KMS-11 (cell line): ENCODE measurements at regions not wholly inside any gene's neighbourhood (a gene's known extent, or its start where the extent isn't known, plus 50 kb on each side); places are given as distances from the start of the nearest gene placed in this dataset.

Experiments used
- H2AFZ ChIP-seq: fragments of 200-600 bp; sonication (generic); 2 replicates; pipeline ENCODE4 v1.6.1; 2016; ENCODE audit warnings: antibody characterized with exemption, mixed run types, low read depth
- H3K27ac ChIP-seq: fragments of 200-600 bp; sonication (generic); 2 replicates; pipeline ENCODE4 v1.6.1; 2016; ENCODE audit warnings: mild to moderate bottlenecking, mixed run types
- H3K27me3 ChIP-seq: fragments of 200-600 bp; sonication (generic); 2 replicates; pipeline ENCODE4 v1.6.1; 2017; ENCODE audit warnings: mild to moderate bottlenecking, low read depth, mixed run types, moderate library complexity; ENCODE audit not compliant: insufficient read depth
- H3K36me3 ChIP-seq: fragments of 200-600 bp; sonication (generic); 2 replicates; pipeline ENCODE4 v1.6.1; 2017; ENCODE audit warnings: mild to moderate bottlenecking, mixed run types; ENCODE audit not compliant: insufficient read depth
- H3K4me1 ChIP-seq: fragments of 200-600 bp; sonication (generic); 2 replicates; pipeline ENCODE4 v1.6.1; 2016; ENCODE audit warnings: mild to moderate bottlenecking, low read depth, mixed run types; ENCODE audit not compliant: poor library complexity, severe bottlenecking
- H3K4me2 ChIP-seq: fragments of 200-600 bp; sonication (generic); 2 replicates; pipeline ENCODE4 v1.7.0; 2016; ENCODE audit warnings: mild to moderate bottlenecking, mixed run types
- H3K4me3 ChIP-seq: fragments of 200-600 bp; sonication (generic); IDR thresholded peaks from 2 replicates; pipeline ENCODE4 v1.6.1; 2017; ENCODE audit warnings: low read depth, low read length, mixed read lengths; ENCODE audit not compliant: insufficient read depth
- H3K79me2 ChIP-seq: fragments of 200-600 bp; sonication (generic); 2 replicates; pipeline ENCODE4 v1.6.1; 2016; ENCODE audit warnings: low read depth, mixed run types; ENCODE audit not compliant: insufficient read depth
- H3K9ac ChIP-seq: fragments of 200-600 bp; sonication (generic); 2 replicates; pipeline ENCODE4 v1.6.1; 2016; ENCODE audit warnings: mild to moderate bottlenecking, mixed run types
- H4K20me1 ChIP-seq: fragments of 200-600 bp; sonication (generic); 2 replicates; pipeline ENCODE4 v1.6.1; 2016; ENCODE audit warnings: mild to moderate bottlenecking, mixed run types; ENCODE audit not compliant: insufficient read depth
- TF ChIP-seq, protein P1 (sequence below): fragments of 200-600 bp; sonication (generic); conservative IDR thresholded peaks from 2 replicates; pipeline ENCODE4 v1.6.1; 2017; ENCODE audit warnings: low read depth, mild to moderate bottlenecking, antibody characterized with exemption, low read length, moderate library complexity, mixed read lengths

DNA sequence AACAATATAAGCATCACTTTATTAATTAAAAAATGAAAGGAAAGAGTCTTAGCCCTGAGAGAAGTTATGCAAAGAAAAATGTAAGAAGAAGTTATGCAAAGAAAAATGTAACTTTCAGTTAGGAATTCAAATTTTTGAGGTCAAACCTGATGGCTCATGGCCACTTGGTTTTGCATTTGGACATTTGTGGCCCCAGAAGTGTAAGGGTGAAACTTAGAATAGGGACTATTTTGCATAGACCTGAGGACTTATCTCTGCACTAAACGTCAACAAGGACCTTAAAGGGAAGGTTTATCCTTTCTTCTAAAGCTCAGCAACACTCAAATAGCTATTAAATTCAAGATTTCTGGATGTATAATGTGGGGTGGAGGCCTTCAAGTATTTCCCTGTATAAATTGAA lies 724.5 kb upstream of the POT1 start:
- Histone ChIP-seq H3K27me3 (no peaks in the 10 kb centered on the region), H3K27ac (no peak overlapping the region), H2AFZ (no peak overlapping the region), H3K4me2 (no peak overlapping the region), H3K4me1 (no peaks in the 10 kb centered on the region), H3K79me2 (no peaks in the 10 kb centered on the region), H3K36me3 (no peaks in the 10 kb centered on the region), H4K20me1 (no peaks in the 10 kb centered on the region), H3K4me3 (no peak overlapping the region), H3K9ac (no peak overlapping the region)
- TF ChIP-seq, protein P1, sequence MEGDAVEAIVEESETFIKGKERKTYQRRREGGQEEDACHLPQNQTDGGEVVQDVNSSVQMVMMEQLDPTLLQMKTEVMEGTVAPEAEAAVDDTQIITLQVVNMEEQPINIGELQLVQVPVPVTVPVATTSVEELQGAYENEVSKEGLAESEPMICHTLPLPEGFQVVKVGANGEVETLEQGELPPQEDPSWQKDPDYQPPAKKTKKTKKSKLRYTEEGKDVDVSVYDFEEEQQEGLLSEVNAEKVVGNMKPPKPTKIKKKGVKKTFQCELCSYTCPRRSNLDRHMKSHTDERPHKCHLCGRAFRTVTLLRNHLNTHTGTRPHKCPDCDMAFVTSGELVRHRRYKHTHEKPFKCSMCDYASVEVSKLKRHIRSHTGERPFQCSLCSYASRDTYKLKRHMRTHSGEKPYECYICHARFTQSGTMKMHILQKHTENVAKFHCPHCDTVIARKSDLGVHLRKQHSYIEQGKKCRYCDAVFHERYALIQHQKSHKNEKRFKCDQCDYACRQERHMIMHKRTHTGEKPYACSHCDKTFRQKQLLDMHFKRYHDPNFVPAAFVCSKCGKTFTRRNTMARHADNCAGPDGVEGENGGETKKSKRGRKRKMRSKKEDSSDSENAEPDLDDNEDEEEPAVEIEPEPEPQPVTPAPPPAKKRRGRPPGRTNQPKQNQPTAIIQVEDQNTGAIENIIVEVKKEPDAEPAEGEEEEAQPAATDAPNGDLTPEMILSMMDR = no peak

DNA sequence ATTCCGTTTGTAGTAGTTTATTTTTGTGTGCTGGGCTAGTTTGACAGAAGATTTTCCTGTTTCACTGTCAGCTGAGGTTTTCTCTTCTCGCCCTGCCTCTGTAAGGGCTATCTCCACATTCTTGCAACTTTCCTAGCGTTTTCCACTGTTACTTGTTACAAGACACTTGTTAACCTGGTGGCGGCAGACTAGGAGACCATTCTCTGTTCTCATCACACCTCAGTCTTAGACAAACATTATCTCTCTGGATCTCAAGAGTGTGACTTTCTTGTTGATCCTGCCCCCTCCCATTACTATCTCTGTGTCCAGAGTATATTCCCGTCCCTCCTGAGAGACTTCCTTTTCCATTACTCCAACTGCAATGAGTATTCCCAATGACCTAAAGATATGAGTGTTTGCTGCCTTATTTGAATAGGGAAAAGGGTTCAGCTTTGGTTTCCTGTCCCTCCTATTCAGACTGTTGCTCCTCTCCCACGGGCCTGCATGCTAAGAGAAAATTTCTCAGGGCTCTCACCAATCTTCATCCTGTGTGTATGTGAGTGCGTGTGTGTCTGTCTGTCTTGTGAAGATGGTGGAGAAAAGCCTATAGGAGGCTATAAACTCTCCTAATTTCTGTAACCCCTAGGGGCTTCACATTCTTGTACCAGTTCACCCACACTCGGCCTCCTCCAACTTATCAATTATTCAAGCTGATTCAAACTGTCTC lies 722.4 kb upstream of the POT1 start:
- H3K4me1 ChIP-seq = no peaks in the 10 kb centered on the region
- H4K20me1 ChIP-seq = no peaks in the 10 kb centered on the region
- H3K27ac ChIP-seq = no peak overlapping the region
- TF ChIP-seq, protein P1 = no peak
- 0 out of 2 replicates have a peak overlapping the region, but pooled peaks have one; percentile 2 for H2AFZ ChIP-seq
- no peaks in the 10 kb centered on the region for H3K79me2 ChIP-seq
- no peak overlapping the region for H3K4me2 ChIP-seq
- no peaks in the 10 kb centered on the region for H3K36me3 ChIP-seq
- H3K9ac ChIP-seq = no peak overlapping the region
- no peak overlapping the region for H3K4me3 ChIP-seq
- H3K27me3 ChIP-seq = no peaks in the 10 kb centered on the region

DNA sequence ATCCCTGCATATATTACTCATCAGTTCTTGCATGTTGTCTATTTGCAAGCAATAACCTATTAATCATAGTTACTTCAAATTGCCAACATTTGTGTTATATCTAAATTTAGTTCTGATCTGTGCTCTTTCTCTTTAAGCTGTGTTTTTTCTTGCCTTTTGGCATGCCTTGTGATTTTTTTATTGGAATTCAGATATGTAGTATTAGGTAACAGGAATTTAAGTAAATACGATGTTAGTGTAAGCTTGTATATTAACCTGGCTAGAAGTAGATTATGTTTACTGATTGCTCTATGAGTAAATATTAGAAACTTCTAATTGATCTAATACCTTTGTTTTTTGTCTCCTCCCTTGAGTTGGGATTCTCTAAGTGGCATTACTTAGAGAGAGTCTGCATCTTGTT lies 718.9 kb upstream of the POT1 start:
- Histone ChIP-seq H3K27me3 (no peaks in the 10 kb centered on the region), H4K20me1 (no peaks in the 10 kb centered on the region), H3K4me1 (no peaks in the 10 kb centered on the region), H3K36me3 (no peaks in the 10 kb centered on the region), H3K4me2 (no peak overlapping the region), H3K4me3 (no peak overlapping the region), H2AFZ (no peak overlapping the region), H3K79me2 (no peaks in the 10 kb centered on the region), H3K9ac (no peak overlapping the region), H3K27ac (no peak overlapping the region)
- TF ChIP-seq, protein P1 = no peak

DNA sequence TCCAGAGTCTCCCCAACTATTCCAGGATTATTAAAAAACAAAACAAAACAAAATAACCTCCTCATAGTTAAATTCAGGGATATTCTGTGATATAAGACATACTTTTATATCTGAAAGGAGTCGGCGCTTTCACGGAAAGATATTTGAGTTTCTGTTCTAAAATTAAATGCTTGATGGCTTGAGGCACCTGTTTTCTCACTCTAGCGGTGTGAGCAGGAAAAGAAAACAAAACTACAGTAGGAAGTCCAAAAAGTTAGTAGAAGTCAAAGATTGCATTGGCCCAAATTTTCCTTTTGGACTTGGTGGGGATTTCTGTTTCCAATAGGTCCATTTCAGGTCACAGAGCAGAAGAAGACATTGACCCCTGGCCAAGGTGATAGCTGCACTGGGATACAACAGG lies 716.1 kb upstream of the POT1 start:
- H3K4me2 ChIP-seq = no peak overlapping the region
- no peak overlapping the region for H2AFZ ChIP-seq
- no peaks in the 10 kb centered on the region for H4K20me1 ChIP-seq
- no peak overlapping the region for H3K27ac ChIP-seq
- H3K4me1 ChIP-seq = no peaks in the 10 kb centered on the region
- TF ChIP-seq, protein P1 = no peak
- H3K4me3 ChIP-seq = no peak overlapping the region
- no peaks in the 10 kb centered on the region for H3K36me3 ChIP-seq
- H3K79me2 ChIP-seq = no peaks in the 10 kb centered on the region
- no peaks in the 10 kb centered on the region for H3K27me3 ChIP-seq
- no peak overlapping the region for H3K9ac ChIP-seq
